Endodermal cell (in vitro differentiated cells): ENCODE measurements at regions not wholly inside any gene's neighbourhood (a gene's known extent, or its start where the extent isn't known, plus 50 kb on each side); places are given as distances from the start of the nearest gene placed in this dataset.

Source experiments
- DNase-seq: peaks from one replicate; pipeline ENCODE4 v3.0.0-alpha.2; 2017
- H3K27ac ChIP-seq: 2 replicates; pipeline ENCODE4 v1.5.1; 2013; ENCODE audit warnings: mild to moderate bottlenecking, low read depth, low read length, moderate library complexity
- H3K27me3 ChIP-seq: 2 replicates; pipeline ENCODE4 v1.6.1; 2013; ENCODE audit warnings: mild to moderate bottlenecking, low read length, moderate library complexity; ENCODE audit not compliant: insufficient read depth, control insufficient read depth, poor library complexity, severe bottlenecking
- H3K36me3 ChIP-seq: 2 replicates; pipeline ENCODE4 v1.7.0; 2013; ENCODE audit warnings: mild to moderate bottlenecking, low read length, moderate library complexity; ENCODE audit not compliant: control insufficient read depth, insufficient read depth
- H3K4me1 ChIP-seq: one replicate; pipeline ENCODE4 v1.7.0; 2013; ENCODE audit warnings: low read length; ENCODE audit not compliant: control insufficient read depth, insufficient read depth
- H3K4me3 ChIP-seq: 2 replicates; pipeline ENCODE4 v1.5.1; 2013; ENCODE audit warnings: mild to moderate bottlenecking, low read length, moderate library complexity
- H3K9ac ChIP-seq: 2 replicates; pipeline ENCODE4 v1.6.1; 2013; ENCODE audit warnings: mild to moderate bottlenecking, low read length, moderate library complexity; ENCODE audit not compliant: poor library complexity, severe bottlenecking; ENCODE audit errors: extremely low read depth
- H3K9me3 ChIP-seq: 2 replicates; pipeline ENCODE4 v1.6.1; 2013; ENCODE audit warnings: mild to moderate bottlenecking, low read length, moderate library complexity; ENCODE audit not compliant: control insufficient read depth
- H3K27ac Mint-ChIP-seq: 2 replicates; pipeline ENCODE4 v1.8.0; 2020; ENCODE audit warnings: mixed read lengths
- H3K27me3 Mint-ChIP-seq: 2 replicates; pipeline ENCODE4 v1.8.0; 2021; ENCODE audit warnings: mild to moderate bottlenecking, mixed read lengths; ENCODE audit not compliant: insufficient read depth
- H3K36me3 Mint-ChIP-seq: 2 replicates; pipeline ENCODE4 v1.8.0; 2020; ENCODE audit warnings: low read depth, mixed read lengths
- H3K4me1 Mint-ChIP-seq: 2 replicates; pipeline ENCODE4 v1.8.0; 2020; ENCODE audit warnings: mixed read lengths
- H3K4me3 Mint-ChIP-seq: 2 replicates; pipeline ENCODE4 v1.8.0; 2020; ENCODE audit warnings: mild to moderate bottlenecking, moderate library complexity, mixed read lengths
- H3K9me3 Mint-ChIP-seq: 2 replicates; pipeline ENCODE4 v1.8.0; 2020; ENCODE audit warnings: mild to moderate bottlenecking, mixed read lengths
- WGBS, 2 experiments: methylation state at CpG; one replicate each; pipeline versions ENCODE4 v1.1.5 to v1.1.7; 2013; ENCODE audit warnings: missing lambda C conversion rate in 2 of 2, mixed read lengths in 1 of 2; ENCODE audit not compliant: insufficient coverage in 1 of 2, insufficient read length in 1 of 2; 5-methylcytosine and 5-hydroxymethylcytosine counted together
- TF ChIP-seq, protein P1 (sequence below): fragments of 200-600 bp; sonication (generic); conservative IDR thresholded peaks from 2 replicates; pipeline ENCODE4 v1.5.0; 2021; ENCODE audit warnings: antibody characterized with exemption, mild to moderate bottlenecking

DNA sequence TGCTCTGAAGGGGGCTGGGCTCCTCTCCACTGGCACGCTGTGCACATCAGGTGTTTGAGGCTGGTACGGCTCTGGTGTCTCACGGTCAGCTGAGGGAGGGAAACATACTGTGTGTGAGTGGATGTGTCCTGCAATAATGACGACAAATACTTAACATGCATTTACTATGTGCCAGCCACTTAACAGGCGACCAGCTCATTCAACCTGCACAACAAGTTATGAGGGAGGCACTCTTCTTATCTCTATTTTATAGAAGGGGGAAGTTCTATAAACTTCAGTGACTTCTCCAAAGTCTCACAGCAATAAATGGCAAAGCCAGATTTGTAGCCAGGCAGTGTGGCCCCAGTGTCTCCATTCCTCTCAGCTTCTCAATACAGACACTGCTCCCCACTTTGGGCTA is 83.1 kb upstream of the LINGO1 start:
- H3K36me3 ChIP-seq: no peaks in the 10 kb centered on the region
- H3K9me3 Mint-ChIP-seq: no peaks in the 10 kb centered on the region
- no peak overlapping the region for H3K27ac ChIP-seq
- H3K27me3 ChIP-seq: no peaks in the 10 kb centered on the region
- peaks cover 17% of the 10 kb centered on the region for H3K4me1 Mint-ChIP-seq
- H3K4me3 Mint-ChIP-seq: no peak overlapping the region
- no peaks in the 10 kb centered on the region for H3K36me3 Mint-ChIP-seq
- H3K27ac Mint-ChIP-seq: no peak overlapping the region
- H3K27me3 Mint-ChIP-seq: no peaks in the 10 kb centered on the region
- H3K9me3 ChIP-seq: no peaks in the 10 kb centered on the region
- no peak overlapping the region for H3K9ac ChIP-seq
- TF ChIP-seq, protein P1, sequence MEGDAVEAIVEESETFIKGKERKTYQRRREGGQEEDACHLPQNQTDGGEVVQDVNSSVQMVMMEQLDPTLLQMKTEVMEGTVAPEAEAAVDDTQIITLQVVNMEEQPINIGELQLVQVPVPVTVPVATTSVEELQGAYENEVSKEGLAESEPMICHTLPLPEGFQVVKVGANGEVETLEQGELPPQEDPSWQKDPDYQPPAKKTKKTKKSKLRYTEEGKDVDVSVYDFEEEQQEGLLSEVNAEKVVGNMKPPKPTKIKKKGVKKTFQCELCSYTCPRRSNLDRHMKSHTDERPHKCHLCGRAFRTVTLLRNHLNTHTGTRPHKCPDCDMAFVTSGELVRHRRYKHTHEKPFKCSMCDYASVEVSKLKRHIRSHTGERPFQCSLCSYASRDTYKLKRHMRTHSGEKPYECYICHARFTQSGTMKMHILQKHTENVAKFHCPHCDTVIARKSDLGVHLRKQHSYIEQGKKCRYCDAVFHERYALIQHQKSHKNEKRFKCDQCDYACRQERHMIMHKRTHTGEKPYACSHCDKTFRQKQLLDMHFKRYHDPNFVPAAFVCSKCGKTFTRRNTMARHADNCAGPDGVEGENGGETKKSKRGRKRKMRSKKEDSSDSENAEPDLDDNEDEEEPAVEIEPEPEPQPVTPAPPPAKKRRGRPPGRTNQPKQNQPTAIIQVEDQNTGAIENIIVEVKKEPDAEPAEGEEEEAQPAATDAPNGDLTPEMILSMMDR: no peak
- no peak overlapping the region for H3K4me3 ChIP-seq
- no peak for DNase-seq
- H3K4me1 ChIP-seq: no peaks in the 10 kb centered on the region
- 93% methylated on average over 5 of the region's 5 CpGs; no CpG with 5 or more reads in 1 of the 2 experiments for WGBS, 2 experiments

DNA sequence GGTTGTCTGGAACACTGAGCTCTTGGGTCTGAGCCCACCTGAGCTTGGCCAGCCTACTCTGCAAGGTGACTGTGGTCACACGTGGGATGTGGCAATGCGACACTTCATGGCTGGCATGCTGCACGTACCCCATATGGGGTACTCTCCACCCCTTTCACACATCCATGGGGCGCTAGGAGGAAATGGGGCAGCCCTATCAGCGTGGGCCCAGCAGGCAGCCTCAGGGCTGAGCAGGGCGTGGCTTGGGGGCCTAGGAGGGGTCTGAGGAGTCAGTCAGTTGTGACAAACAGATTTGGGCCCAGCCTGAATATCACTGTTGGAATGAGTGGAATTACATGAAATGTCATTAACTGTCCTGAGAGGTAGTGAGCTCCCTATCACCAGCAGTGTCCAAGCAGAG is 82.3 kb upstream of the LINGO1 start:
- no peak overlapping the region for H3K4me3 Mint-ChIP-seq
- no peak for DNase-seq
- no peak overlapping the region for H3K4me3 ChIP-seq
- no peak overlapping the region for H3K9ac ChIP-seq
- no peaks in the 10 kb centered on the region for H3K9me3 Mint-ChIP-seq
- H3K27ac ChIP-seq: no peak overlapping the region
- no peaks in the 10 kb centered on the region for H3K27me3 ChIP-seq
- no peaks in the 10 kb centered on the region for H3K4me1 ChIP-seq
- peaks cover 17% of the 10 kb centered on the region for H3K4me1 Mint-ChIP-seq
- TF ChIP-seq, protein P1: no peak
- H3K36me3 ChIP-seq: no peaks in the 10 kb centered on the region
- no peaks in the 10 kb centered on the region for H3K27me3 Mint-ChIP-seq
- no peaks in the 10 kb centered on the region for H3K36me3 Mint-ChIP-seq
- no peaks in the 10 kb centered on the region for H3K9me3 ChIP-seq
- WGBS, 2 experiments: 75% methylated on average over 6 of the region's 6 CpGs; no CpG with 5 or more reads in 1 of the 2 experiments
- no peak overlapping the region for H3K27ac Mint-ChIP-seq

DNA sequence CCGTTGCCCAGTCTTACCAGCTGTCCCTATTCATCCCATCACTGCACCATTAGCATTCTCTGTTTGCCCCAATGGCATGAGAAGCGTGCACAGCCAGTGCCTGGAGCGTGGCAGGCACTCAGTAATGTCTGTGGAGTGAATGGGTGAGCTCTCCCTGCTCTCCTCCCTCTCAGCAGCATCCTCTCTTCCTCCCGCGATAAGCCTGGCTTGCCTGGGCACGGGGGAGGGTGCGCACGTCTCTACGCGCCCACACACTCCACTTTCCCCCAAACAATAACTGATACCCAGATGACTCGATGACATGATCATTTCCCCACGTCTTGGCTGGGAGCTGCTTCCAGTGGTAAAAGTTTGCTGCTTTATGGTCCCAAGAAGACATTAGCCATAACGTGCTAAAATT is 81.8 kb upstream of the LINGO1 start:
- TF ChIP-seq, protein P1: no peak
- H3K36me3 Mint-ChIP-seq: no peaks in the 10 kb centered on the region
- no peak overlapping the region for H3K4me3 ChIP-seq
- H3K27ac Mint-ChIP-seq: no peak overlapping the region
- no peak overlapping the region for H3K4me3 Mint-ChIP-seq
- no peaks in the 10 kb centered on the region for H3K4me1 ChIP-seq
- DNase-seq: no peak
- H3K9ac ChIP-seq: no peak overlapping the region
- no peaks in the 10 kb centered on the region for H3K9me3 Mint-ChIP-seq
- H3K27me3 Mint-ChIP-seq: no peaks in the 10 kb centered on the region
- H3K9me3 ChIP-seq: no peaks in the 10 kb centered on the region
- 89 to 92% methylated on average over 7 to 13 of the region's 13 CpGs for WGBS, 2 experiments
- H3K27ac ChIP-seq: no peak overlapping the region
- H3K4me1 Mint-ChIP-seq: peaks cover 17% of the 10 kb centered on the region
- no peaks in the 10 kb centered on the region for H3K27me3 ChIP-seq
- H3K36me3 ChIP-seq: no peaks in the 10 kb centered on the region
